WTC11 (cell line): ENCODE measurements at regions not wholly inside any gene's neighbourhood (a gene's known extent, or its start where the extent isn't known, plus 50 kb on each side); places are given as distances from the start of the nearest gene placed in this dataset.

Experiments
- ATAC-seq: fragments of 200-7000 bp; cut with Tn5 transposase; 2 replicates; pipeline ENCODE4 v1.10.0; 2021; ENCODE audit warnings: mild to moderate bottlenecking, moderate library complexity
- CTCF ChIA-PET: fragments of 300-600 bp; sonication (Branson Sonifier 250); formaldehyde crosslinking; loops from one replicate; lab custom pipeline; 2021; ENCODE audit warnings: antibody characterized with exemption; lab: Charles Lee
- POLR2A ChIA-PET: fragments of 350-600 bp; sonication (Branson Sonifier 250); formaldehyde crosslinking; loops from one replicate; lab custom pipeline; 2021; ENCODE audit warnings: antibody characterized with exemption; lab: Charles Lee
- DNase-seq: peaks from one replicate; pipeline ENCODE4 v3.0.0; 2021; ENCODE audit warnings: low spot score
- H3K27ac Mint-ChIP-seq: 2 replicates; pipeline ENCODE4 v1.8.0; 2021; ENCODE audit warnings: mixed read lengths
- H3K27me3 Mint-ChIP-seq: 2 replicates; pipeline ENCODE4 v1.8.0; 2021; ENCODE audit warnings: low read depth, mild to moderate bottlenecking, moderate library complexity, mixed read lengths
- H3K36me3 Mint-ChIP-seq: 2 replicates; pipeline ENCODE4 v1.8.0; 2021; ENCODE audit warnings: mixed read lengths
- H3K4me1 Mint-ChIP-seq: 2 replicates; pipeline ENCODE4 v1.8.0; 2022; ENCODE audit warnings: mixed read lengths
- H3K4me3 Mint-ChIP-seq: 2 replicates; pipeline ENCODE4 v1.8.0; 2021; ENCODE audit warnings: mild to moderate bottlenecking, moderate library complexity, mixed read lengths
- H3K9me3 Mint-ChIP-seq: 2 replicates; pipeline ENCODE4 v1.8.0; 2021; ENCODE audit warnings: mixed read lengths
- AFF4 ChIP-seq: sonication (generic); formaldehyde crosslinking; IDR thresholded peaks from 2 replicates; pipeline ENCODE4 v1.8.1; 2023; ENCODE audit warnings: mild to moderate bottlenecking, missing genetic modification reagents, borderline replicate concordance
- ATF1 ChIP-seq: sonication (generic); formaldehyde crosslinking; IDR thresholded peaks from 2 replicates; pipeline ENCODE4 v1.8.1; 2023; ENCODE audit warnings: mild to moderate bottlenecking, moderate library complexity, missing genetic modification reagents
- EMX1 ChIP-seq: fragments of 250-450 bp; sonication (Bioruptor Pico); IDR thresholded peaks from 2 replicates; pipeline ENCODE4 v1.8.0; 2021; ENCODE audit warnings: mild to moderate bottlenecking
- FOXJ3 ChIP-seq: sonication (generic); formaldehyde crosslinking; IDR thresholded peaks from 2 replicates; pipeline ENCODE4 v1.9.0; 2021; ENCODE audit warnings: missing genetic modification reagents, mild to moderate bottlenecking, borderline replicate concordance
- GABPB1 ChIP-seq: sonication (generic); formaldehyde crosslinking; IDR thresholded peaks from 2 replicates; pipeline ENCODE4 v1.8.1; 2023; ENCODE audit warnings: mild to moderate bottlenecking, missing genetic modification reagents
- KAT7 ChIP-seq: sonication (generic); formaldehyde crosslinking; IDR thresholded peaks from 2 replicates; pipeline ENCODE4 v1.8.1; 2023; ENCODE audit warnings: missing genetic modification reagents, mild to moderate bottlenecking, borderline replicate concordance
- NR3C1 ChIP-seq: sonication (generic); formaldehyde crosslinking; conservative IDR thresholded peaks from 2 replicates; pipeline ENCODE4 v1.8.1; 2023; ENCODE audit warnings: low read depth, mild to moderate bottlenecking, missing genetic modification reagents
- SOX15 ChIP-seq: fragments of 250-450 bp; sonication (Bioruptor Pico); IDR thresholded peaks from 2 replicates; pipeline ENCODE4 v1.9.0; 2021; ENCODE audit warnings: mild to moderate bottlenecking
- SP1 ChIP-seq: sonication (generic); formaldehyde crosslinking; conservative IDR thresholded peaks from 2 replicates; pipeline ENCODE4 v1.8.1; 2022; ENCODE audit warnings: missing genetic modification reagents
- TCF7 ChIP-seq: sonication (generic); formaldehyde crosslinking; IDR thresholded peaks from 2 replicates; pipeline ENCODE4 v1.8.0; 2022; ENCODE audit warnings: mild to moderate bottlenecking, low read depth, missing genetic modification reagents, moderate library complexity
- USF2 ChIP-seq: sonication (generic); formaldehyde crosslinking; IDR thresholded peaks from 2 replicates; pipeline ENCODE4 v1.8.1; 2023; ENCODE audit warnings: mild to moderate bottlenecking, missing genetic modification reagents, moderate library complexity
- ZMAT4 ChIP-seq: fragments of 250-450 bp; sonication (Bioruptor Pico); IDR thresholded peaks from 2 replicates; pipeline ENCODE4 v1.9.0; 2021; ENCODE audit warnings: mild to moderate bottlenecking
- ZNF138 ChIP-seq: sonication (generic); formaldehyde crosslinking; conservative IDR thresholded peaks from 2 replicates; pipeline ENCODE4 v1.8.1; 2022; ENCODE audit warnings: mild to moderate bottlenecking, moderate library complexity, missing genetic modification reagents
- ZNF219 ChIP-seq: sonication (generic); formaldehyde crosslinking; IDR thresholded peaks from 2 replicates; pipeline ENCODE4 v1.8.0; 2023; ENCODE audit warnings: missing genetic modification reagents, mild to moderate bottlenecking, borderline replicate concordance
- ZNF317 ChIP-seq: sonication (generic); formaldehyde crosslinking; IDR thresholded peaks from 2 replicates; pipeline ENCODE4 v1.8.1; 2023; ENCODE audit warnings: low read depth, mild to moderate bottlenecking, moderate library complexity, missing genetic modification reagents, borderline replicate concordance
- ZNF396 ChIP-seq: fragments of 250-450 bp; sonication (Bioruptor Pico); IDR thresholded peaks from 2 replicates; pipeline ENCODE4 v1.8.0; 2021; ENCODE audit warnings: mild to moderate bottlenecking, moderate library complexity, borderline replicate concordance
- TF ChIP-seq, protein P1 (sequence below): fragments of 250-450 bp; sonication (Bioruptor Pico); conservative IDR thresholded peaks from 2 replicates; pipeline ENCODE4 v1.9.0; 2021; ENCODE audit warnings: mild to moderate bottlenecking
- TF ChIP-seq, protein P2 (sequence below): sonication (generic); formaldehyde crosslinking; IDR thresholded peaks from 2 replicates; pipeline ENCODE4 v1.8.1; 2022; ENCODE audit warnings: missing genetic modification reagents, borderline replicate concordance
- TF ChIP-seq, protein P3 (sequence below): sonication (generic); formaldehyde crosslinking; IDR thresholded peaks from 2 replicates; pipeline ENCODE4 v1.8.0; 2022; ENCODE audit warnings: mild to moderate bottlenecking, missing genetic modification reagents

GRCh38 chr16:6247150-6247549 lies 1085.5 kb upstream of the RBFOX1 start:
- H3K4me1 Mint-ChIP-seq = no peaks in the 10 kb centered on the region
- H3K36me3 Mint-ChIP-seq = peaks cover 86% of the 10 kb centered on the region
- no peak overlapping the region for H3K4me3 Mint-ChIP-seq
- TF ChIP-seq ZNF396 = no peak
- no peak for TF ChIP-seq AFF4 (CRISPR knock-in tag)
- no peak for TF ChIP-seq ZNF219
- TF ChIP-seq ATF1 (CRISPR knock-in tag) = no peak
- TF ChIP-seq GABPB1 (CRISPR knock-in tag) = no peak
- TF ChIP-seq, protein P1, sequence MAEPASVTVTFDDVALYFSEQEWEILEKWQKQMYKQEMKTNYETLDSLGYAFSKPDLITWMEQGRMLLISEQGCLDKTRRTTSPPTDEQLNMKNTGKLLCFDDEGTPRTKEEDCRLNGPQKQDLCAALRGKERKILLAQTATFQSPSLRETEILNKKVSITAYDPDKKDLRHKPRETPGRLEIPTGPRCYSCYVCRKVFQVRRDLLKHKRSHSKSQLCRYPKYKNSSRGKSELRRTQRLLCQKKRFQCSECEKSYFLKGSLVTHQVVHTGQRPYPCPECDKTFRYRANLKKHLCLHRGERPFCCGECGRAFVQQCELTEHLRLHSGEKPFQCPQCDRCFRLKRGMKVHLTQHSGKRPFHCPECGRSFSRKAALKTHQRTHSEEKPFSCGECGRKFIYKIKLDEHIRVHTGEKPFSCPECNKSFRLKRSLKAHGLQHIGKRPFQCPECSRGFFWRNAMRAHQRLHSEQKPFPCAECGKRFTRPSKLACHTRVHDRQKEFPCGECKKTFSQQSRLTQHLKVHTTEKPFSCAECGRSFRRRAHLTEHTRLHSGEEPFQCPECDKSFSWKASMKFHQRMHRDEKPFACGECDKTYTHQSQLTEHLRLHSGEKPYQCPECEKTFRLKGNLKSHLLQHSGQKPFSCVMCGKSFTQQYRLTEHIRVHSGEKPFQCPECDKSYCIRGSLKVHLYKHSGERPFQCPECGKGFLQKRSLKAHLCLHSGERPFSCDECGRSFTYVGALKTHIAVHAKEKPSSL (CRISPR knock-in tag) = no peak
- no peak for TF ChIP-seq ZNF317
- TF ChIP-seq TCF7 = no peak
- TF ChIP-seq EMX1 (CRISPR knock-in tag) = no peak
- TF ChIP-seq ZNF138 (CRISPR knock-in tag) = no peak
- TF ChIP-seq, protein P2, sequence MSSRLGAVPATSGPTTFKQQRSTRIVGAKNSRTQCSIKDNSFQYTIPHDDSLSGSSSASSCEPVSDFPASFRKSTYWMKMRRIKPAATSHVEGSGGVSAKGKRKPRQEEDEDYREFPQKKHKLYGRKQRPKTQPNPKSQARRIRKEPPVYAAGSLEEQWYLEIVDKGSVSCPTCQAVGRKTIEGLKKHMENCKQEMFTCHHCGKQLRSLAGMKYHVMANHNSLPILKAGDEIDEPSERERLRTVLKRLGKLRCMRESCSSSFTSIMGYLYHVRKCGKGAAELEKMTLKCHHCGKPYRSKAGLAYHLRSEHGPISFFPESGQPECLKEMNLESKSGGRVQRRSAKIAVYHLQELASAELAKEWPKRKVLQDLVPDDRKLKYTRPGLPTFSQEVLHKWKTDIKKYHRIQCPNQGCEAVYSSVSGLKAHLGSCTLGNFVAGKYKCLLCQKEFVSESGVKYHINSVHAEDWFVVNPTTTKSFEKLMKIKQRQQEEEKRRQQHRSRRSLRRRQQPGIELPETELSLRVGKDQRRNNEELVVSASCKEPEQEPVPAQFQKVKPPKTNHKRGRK (CRISPR knock-in tag) = no peak
- no peak for TF ChIP-seq SOX15
- no peak for TF ChIP-seq SP1
- TF ChIP-seq FOXJ3 (CRISPR knock-in tag) = no peak
- no peak for TF ChIP-seq ZMAT4 (CRISPR knock-in tag)
- TF ChIP-seq, protein P3, sequence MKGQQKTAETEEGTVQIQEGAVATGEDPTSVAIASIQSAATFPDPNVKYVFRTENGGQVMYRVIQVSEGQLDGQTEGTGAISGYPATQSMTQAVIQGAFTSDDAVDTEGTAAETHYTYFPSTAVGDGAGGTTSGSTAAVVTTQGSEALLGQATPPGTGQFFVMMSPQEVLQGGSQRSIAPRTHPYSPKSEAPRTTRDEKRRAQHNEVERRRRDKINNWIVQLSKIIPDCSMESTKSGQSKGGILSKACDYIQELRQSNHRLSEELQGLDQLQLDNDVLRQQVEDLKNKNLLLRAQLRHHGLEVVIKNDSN = no peak
- TF ChIP-seq USF2 (CRISPR knock-in tag) = no peak
- TF ChIP-seq NR3C1 (CRISPR knock-in tag) = no peak
- no peak for TF ChIP-seq KAT7
- CTCF ChIA-PET = no interaction called here
- POLR2A ChIA-PET = no interaction called here
- H3K27ac Mint-ChIP-seq = no peak overlapping the region
- no peak for ATAC-seq
- DNase-seq = no peak
- peaks cover 90% of the 10 kb centered on the region for H3K9me3 Mint-ChIP-seq
- H3K27me3 Mint-ChIP-seq = peaks cover 6% of the 10 kb centered on the region
